A549 (cell line): ENCODE measurements at regions not wholly inside any gene's neighbourhood (a gene's known extent, or its start where the extent isn't known, plus 50 kb on each side); places are given as distances from the start of the nearest gene placed in this dataset.

Experiments used
- ATAC-seq, 2 experiments: fragments of 200-7000 bp in 1 of 2; fragments of >200 bp in 1 of 2; cut with Nextera tagmentation in 1 of 2; cut with Tn5 transposase in 1 of 2; 3 replicates each; pipeline versions ENCODE4 v1.8.0 to v1.9.1; 2018 to 2020; ENCODE audit warnings: mild to moderate bottlenecking in 1 of 2, moderate library complexity in 1 of 2
- CTCF ChIA-PET: fragments of 300-600 bp; sonication (Branson Sonifier 250); formaldehyde crosslinking; extraction: SDS; loops from one replicate; lab custom pipeline; 2021; ENCODE audit warnings: antibody characterized with exemption, inconsistent platforms; lab: Yijun Ruan, JAX
- POLR2A ChIA-PET: fragments of 350-600 bp; formaldehyde crosslinking; extraction: SDS; loops from one replicate; lab custom pipeline; 2021; ENCODE audit warnings: antibody characterized with exemption, inconsistent platforms; lab: Yijun Ruan, JAX
- DNase-seq, 2 experiments: peaks; one replicate each; pipeline versions ENCODE4 v3.0.0 to v3.0.0-alpha.2; 2011 to 2016; ENCODE audit warnings: low read depth in 1 of 2, low spot score in 1 of 2
- FAIRE-seq: peaks from 2 replicates; lab custom pipeline; 2011; peaks lifted over from hg19 to GRCh38; lab: Jason Lieb, UNC
- H3K27ac ChIP-seq, 2 experiments: fragments of >200 bp; sonication (Bioruptor Twin); formaldehyde crosslinking; 3 replicates each; pipeline ENCODE4 v1.5.1; 2016 to 2017
- H3K4me1 ChIP-seq: fragments of >200 bp; sonication (Bioruptor Twin); formaldehyde crosslinking; 3 replicates; pipeline ENCODE4 v1.6.1; 2016
- H3K4me2 ChIP-seq: fragments of >200 bp; sonication (Bioruptor Twin); formaldehyde crosslinking; 3 replicates; pipeline ENCODE4 v1.6.1; 2016
- H3K4me3 ChIP-seq: fragments of >200 bp; sonication (Bioruptor Twin); formaldehyde crosslinking; 3 replicates; pipeline ENCODE4 v1.5.1; 2016
- H3K9me3 ChIP-seq: fragments of >200 bp; sonication (Bioruptor Twin); formaldehyde crosslinking; 3 replicates; pipeline ENCODE4 v1.6.1; 2016
- ATOH8 ChIP-seq: fragments of 250-450 bp; sonication (Bioruptor Pico); IDR thresholded peaks from 2 replicates; pipeline ENCODE4 v1.5.0; 2020; ENCODE audit warnings: low read depth, mild to moderate bottlenecking, moderate library complexity
- BCL3 ChIP-seq: fragments of >200 bp; sonication (Bioruptor Twin); formaldehyde crosslinking; IDR thresholded peaks from 3 replicates; pipeline ENCODE4 v1.6.1; 2016
- CHD2 ChIP-seq: fragments of 150-350 bp; IDR thresholded peaks from 2 replicates; pipeline ENCODE4 v1.6.1; 2014; ENCODE audit warnings: low read length; ENCODE audit not compliant: partially characterized antibody
- E2F6 ChIP-seq: IDR thresholded peaks from 2 replicates; pipeline ENCODE4 v1.6.1; 2012; ENCODE audit warnings: low read depth, borderline replicate concordance
- EHF ChIP-seq: fragments of 250-450 bp; sonication (Bioruptor Pico); IDR thresholded peaks from 2 replicates; pipeline ENCODE4 v1.5.0; 2020; ENCODE audit warnings: mild to moderate bottlenecking
- EP300 ChIP-seq, 2 experiments: fragments of >200 bp; sonication (Bioruptor Twin); formaldehyde crosslinking; IDR thresholded peaks; 2 replicates in 1 of 2; 3 replicates in 1 of 2; pipeline ENCODE4 v1.6.1; 2016 to 2017
- FOSB ChIP-seq: fragments of 250-450 bp; sonication (Bioruptor Pico); IDR thresholded peaks from 2 replicates; pipeline ENCODE4 v1.5.0; 2020; ENCODE audit warnings: mild to moderate bottlenecking, moderate library complexity
- HDAC2 ChIP-seq: fragments of 200-600 bp; sonication (generic); IDR thresholded peaks from 2 replicates; pipeline ENCODE4 v1.6.1; 2016
- HES2 ChIP-seq: fragments of >200 bp; sonication (Bioruptor Twin); formaldehyde crosslinking; IDR thresholded peaks from 2 replicates; pipeline ENCODE4 v1.6.1; 2016
- HEYL ChIP-seq: fragments of 250-450 bp; sonication (Bioruptor Pico); IDR thresholded peaks from 2 replicates; pipeline ENCODE4 v1.8.0; 2021; ENCODE audit warnings: mild to moderate bottlenecking, moderate library complexity
- HOXB13 ChIP-seq: fragments of 250-450 bp; sonication (Bioruptor Pico); IDR thresholded peaks from 2 replicates; pipeline ENCODE4 v1.5.0; 2020; ENCODE audit warnings: low read depth, mild to moderate bottlenecking, moderate library complexity
- HOXB5 ChIP-seq: fragments of 250-450 bp; sonication (Bioruptor Pico); IDR thresholded peaks from 2 replicates; pipeline ENCODE4 v1.5.0; 2020; ENCODE audit warnings: mild to moderate bottlenecking, moderate library complexity
- JUN ChIP-seq, 2 experiments: fragments of >200 bp; sonication (Bioruptor Twin); formaldehyde crosslinking; IDR thresholded peaks; 2 replicates in 1 of 2; 3 replicates in 1 of 2; pipeline ENCODE4 v1.6.1; 2016 to 2017
- KDM1A ChIP-seq: fragments of 200-600 bp; sonication (generic); IDR thresholded peaks from 2 replicates; pipeline ENCODE4 v1.6.1; 2016; ENCODE audit warnings: low read depth, mild to moderate bottlenecking
- KDM5A ChIP-seq: fragments of 200-600 bp; sonication (generic); IDR thresholded peaks from 2 replicates; pipeline ENCODE4 v1.6.1; 2016; ENCODE audit warnings: antibody characterized with exemption, mild to moderate bottlenecking
- MAX ChIP-seq: IDR thresholded peaks from 2 replicates; pipeline ENCODE4 v1.6.1; 2012
- MAZ ChIP-seq: fragments of 150-350 bp; IDR thresholded peaks from 2 replicates; pipeline ENCODE4 v1.6.1; 2014; ENCODE audit warnings: antibody characterized with exemption, low read depth, low read length, borderline replicate concordance
- NFE2L2 ChIP-seq: fragments of 150-350 bp; conservative IDR thresholded peaks from 2 replicates; pipeline ENCODE4 v1.6.1; 2014; ENCODE audit warnings: low read length
- NPAS2 ChIP-seq: fragments of 250-450 bp; sonication (Bioruptor Pico); IDR thresholded peaks from 2 replicates; pipeline ENCODE4 v1.8.0; 2022; ENCODE audit warnings: mild to moderate bottlenecking, moderate library complexity, borderline replicate concordance
- PBX3 ChIP-seq: IDR thresholded peaks from 2 replicates; pipeline ENCODE4 v1.6.1; 2012
- POLR2AphosphoS2 ChIP-seq: conservative IDR thresholded peaks from 2 replicates; pipeline ENCODE4 v1.6.1; 2012; ENCODE audit warnings: low read length, improper control_type of control experiment, inconsistent platforms
- RARB ChIP-seq: fragments of 250-450 bp; sonication (Bioruptor Pico); IDR thresholded peaks from 2 replicates; pipeline ENCODE4 v1.8.0; 2021; ENCODE audit warnings: mild to moderate bottlenecking, moderate library complexity
- RCOR1 ChIP-seq: fragments of 150-350 bp; IDR thresholded peaks from 2 replicates; pipeline ENCODE4 v1.6.1; 2014; ENCODE audit warnings: antibody characterized with exemption, low read length, low read depth
- TP53 ChIP-seq: fragments of 250-450 bp; sonication (Bioruptor Pico); IDR thresholded peaks from 2 replicates; pipeline ENCODE4 v1.5.0; 2021; ENCODE audit warnings: mild to moderate bottlenecking, moderate library complexity
- ZFP36 ChIP-seq: fragments of 450-650 bp; IDR thresholded peaks from 2 replicates; pipeline ENCODE4 v1.6.1; 2014; ENCODE audit warnings: borderline replicate concordance; ENCODE audit not compliant: partially characterized antibody
- ZNF302 ChIP-seq: fragments of 250-450 bp; sonication (Bioruptor Pico); IDR thresholded peaks from 2 replicates; pipeline ENCODE4 v1.9.0; 2021; ENCODE audit warnings: inconsistent platforms, mild to moderate bottlenecking, moderate library complexity
- WGBS: methylation state at CpG from one replicate; pipeline ENCODE4 v1.1.6; 2017; ENCODE audit errors: missing lambda C conversion rate; 5-methylcytosine and 5-hydroxymethylcytosine counted together
- TF ChIP-seq, protein P1 (sequence below): fragments of 450-650 bp; IDR thresholded peaks from 2 replicates; pipeline ENCODE4 v1.6.1; 2014; ENCODE audit warnings: antibody characterized with exemption

- H3K4me3 ChIP-seq: no peak overlapping the region
- ATAC-seq (no peak), DNase-seq (no peak), FAIRE-seq (no peak)
- ChIA-PET POLR2A (no interaction called here), CTCF (no interaction called here)
- H3K9me3 ChIP-seq: no peaks in the 10 kb centered on the region
- H3K4me1 ChIP-seq: no peaks in the 10 kb centered on the region
- WGBS: 0% methylated on average over 1 of the region's 1 CpG
- H3K27ac ChIP-seq: no peak overlapping the region
- H3K4me2 ChIP-seq: no peak overlapping the region
- TF ChIP-seq HES2 (no peak), POLR2AphosphoS2 (no peak), RCOR1 (no peak), HEYL (CRISPR knock-in tag) (no peak), HOXB13 (CRISPR knock-in tag) (no peak), JUN (IDR thresholded peaks at IDR 0.05) (no peak)
- TF ChIP-seq, all 56 proteins: peak for 0
Measured at GRCh38 chr6:85997206-85997605, 354.5 kb upstream of the SYNCRIP start.

GRCh38 chr6:85996034-85996375 lies 353.3 kb upstream of the SYNCRIP start:
- POLR2A ChIA-PET: no interaction called here
- FAIRE-seq (no peak), ATAC-seq (no peak), DNase-seq (no peak)
- TF ChIP-seq, protein P1, sequence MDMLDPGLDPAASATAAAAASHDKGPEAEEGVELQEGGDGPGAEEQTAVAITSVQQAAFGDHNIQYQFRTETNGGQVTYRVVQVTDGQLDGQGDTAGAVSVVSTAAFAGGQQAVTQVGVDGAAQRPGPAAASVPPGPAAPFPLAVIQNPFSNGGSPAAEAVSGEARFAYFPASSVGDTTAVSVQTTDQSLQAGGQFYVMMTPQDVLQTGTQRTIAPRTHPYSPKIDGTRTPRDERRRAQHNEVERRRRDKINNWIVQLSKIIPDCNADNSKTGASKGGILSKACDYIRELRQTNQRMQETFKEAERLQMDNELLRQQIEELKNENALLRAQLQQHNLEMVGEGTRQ: no peak
- TF ChIP-seq ATOH8 (CRISPR knock-in tag) (no peak), MAZ (no peak), HDAC2 (no peak), EP300 (IDR thresholded peaks at IDR 0.05) (no peak), E2F6 (no peak), ZFP36 (no peak), KDM5A (no peak), MAX (no peak), RCOR1 (no peak), BCL3 (no peak), CHD2 (no peak), KDM1A (no peak)
- CTCF ChIA-PET: no interaction called here
- no peaks in the 10 kb centered on the region for H3K9me3 ChIP-seq
- WGBS: 52% methylated on average over 1 of the region's 1 CpG
- H3K27ac ChIP-seq: no peak overlapping the region
- H3K4me1 ChIP-seq: no peaks in the 10 kb centered on the region
- no peak overlapping the region for H3K4me3 ChIP-seq
- no peak overlapping the region for H3K4me2 ChIP-seq

DNA sequence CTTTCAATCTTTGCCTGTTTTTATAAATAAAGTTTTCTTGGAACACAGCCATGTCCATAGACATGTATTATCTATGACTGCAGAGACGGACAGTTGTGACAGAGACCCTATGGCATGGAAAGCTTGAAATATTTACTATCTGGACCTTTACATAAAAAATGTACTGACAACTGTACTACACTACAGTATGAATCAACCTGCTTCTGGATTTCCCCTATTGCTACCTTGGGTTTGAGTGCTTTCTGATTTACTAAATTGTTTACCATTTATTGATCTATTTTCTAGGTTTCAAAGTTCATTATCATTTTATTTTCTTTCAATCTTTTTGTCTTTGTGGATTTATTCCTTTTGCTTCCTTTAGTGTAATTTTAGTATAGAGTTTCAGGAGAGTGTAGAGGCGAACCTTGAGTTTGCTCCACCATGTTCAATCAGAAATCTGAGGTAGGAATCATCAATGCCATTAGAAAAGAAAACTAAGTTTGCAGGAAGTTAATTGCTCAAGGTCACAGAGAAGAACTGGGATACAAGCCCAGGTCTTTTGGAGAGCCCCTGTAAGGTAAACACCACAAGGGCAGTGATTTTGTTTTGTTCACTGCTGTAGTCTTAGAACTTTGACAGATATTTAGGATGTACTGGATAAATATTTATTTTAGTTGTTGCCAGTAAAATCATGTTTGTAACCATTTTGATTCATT lies 352.8 kb upstream of the SYNCRIP start:
- FAIRE-seq: no peak
- WGBS: 3% methylated on average over 2 of the region's 2 CpGs
- CTCF ChIA-PET: no interaction called here
- no peak for TF ChIP-seq HOXB5
- no peak for TF ChIP-seq NFE2L2
- TF ChIP-seq FOSB: no peak
- no peak for TF ChIP-seq RARB (CRISPR knock-in tag)
- no peak for TF ChIP-seq NPAS2 (CRISPR knock-in tag)
- TF ChIP-seq RCOR1: no peak
- no peak for TF ChIP-seq ZNF302
- no peak for TF ChIP-seq TP53
- no peak for TF ChIP-seq E2F6
- no peak for TF ChIP-seq HEYL (CRISPR knock-in tag)
- no peak for TF ChIP-seq EHF (CRISPR knock-in tag)
- no peak for TF ChIP-seq PBX3

More for the DNA sequence above, 352.8 kb upstream of the SYNCRIP start:
- no peak overlapping the region for H3K4me2 ChIP-seq
- DNase-seq (no peak), ATAC-seq (no peak)
- H3K4me1 ChIP-seq: no peaks in the 10 kb centered on the region
- POLR2A ChIA-PET: no interaction called here
- no peaks in the 10 kb centered on the region for H3K9me3 ChIP-seq
- H3K4me3 ChIP-seq: no peak overlapping the region
- no peak overlapping the region for H3K27ac ChIP-seq
